ENCODE measurements at regions not wholly inside any gene's neighbourhood (a gene's known extent, or its start where the extent isn't known, plus 50 kb on each side); places are given as distances from the start of the nearest gene placed in this dataset.

GRCh38 chr21:25186273-25186672, 421.0 kb downstream of the MRPL39 start:
- TF ChIP-seq CTCF (IDR thresholded peaks at IDR 0.05) = no peak
- no peak for TF ChIP-seq POLR2A (IDR thresholded peaks at IDR 0.05)
- TF ChIP-seq EP300 (IDR thresholded peaks at IDR 0.05) = no peak
